HEK293 (cell line): ENCODE measurements at regions not wholly inside any gene's neighbourhood (a gene's known extent, or its start where the extent isn't known, plus 50 kb on each side); places are given as distances from the start of the nearest gene placed in this dataset.

Source experiments
- BCL11B ChIP-seq: fragments of 450-650 bp; formaldehyde crosslinking; IDR thresholded peaks from 2 replicates; pipeline ENCODE4 v1.5.1; 2016; ENCODE audit warnings: low read depth, missing biosample characterization, missing genetic modification characterization
- EGR2 ChIP-seq: fragments of 450-650 bp; formaldehyde crosslinking; IDR thresholded peaks from 2 replicates; pipeline ENCODE4 v1.5.1; 2016; ENCODE audit warnings: low read depth, missing biosample characterization, missing genetic modification characterization
- PRDM1 ChIP-seq: fragments of 450-650 bp; formaldehyde crosslinking; IDR thresholded peaks from 2 replicates; pipeline ENCODE4; 2016; ENCODE audit warnings: missing biosample characterization, missing genetic modification characterization
- ZFHX2 ChIP-seq: fragments of 450-650 bp; formaldehyde crosslinking; conservative IDR thresholded peaks from 2 replicates; pipeline ENCODE4 v1.5.1; 2016; ENCODE audit warnings: missing biosample characterization, missing genetic modification characterization
- ZFP41 ChIP-seq: fragments of 450-650 bp; formaldehyde crosslinking; IDR thresholded peaks from 2 replicates; pipeline ENCODE4 v1.5.1; 2016; ENCODE audit warnings: missing biosample characterization, missing genetic modification characterization, borderline replicate concordance
- ZNF10 ChIP-seq: fragments of 450-650 bp; formaldehyde crosslinking; IDR thresholded peaks from 2 replicates; pipeline ENCODE4 v1.5.1; 2017; ENCODE audit warnings: missing biosample characterization, missing genetic modification characterization
- ZNF133 ChIP-seq: fragments of 450-650 bp; formaldehyde crosslinking; IDR thresholded peaks from 2 replicates; pipeline ENCODE4 v1.5.1; 2016; ENCODE audit warnings: missing biosample characterization, missing genetic modification characterization
- ZSCAN16 ChIP-seq: fragments of 450-650 bp; formaldehyde crosslinking; IDR thresholded peaks from 2 replicates; pipeline ENCODE4 v1.5.1; 2016; ENCODE audit warnings: missing biosample characterization, missing genetic modification characterization
- TF ChIP-seq, protein P1 (sequence below): IDR thresholded peaks from 2 replicates; pipeline ENCODE4 v1.6.1; 2011; ENCODE audit warnings: mild to moderate bottlenecking, low read depth, low read length, borderline replicate concordance
- TF ChIP-seq, protein P2 (sequence below): fragments of 450-650 bp; formaldehyde crosslinking; IDR thresholded peaks from 2 replicates; pipeline ENCODE4 v1.5.1; 2016; ENCODE audit warnings: missing biosample characterization, missing genetic modification characterization
- TF ChIP-seq, protein P3 (sequence below): fragments of 450-650 bp; formaldehyde crosslinking; IDR thresholded peaks from 2 replicates; pipeline ENCODE4 v1.5.1; 2016; ENCODE audit warnings: missing biosample characterization, missing genetic modification characterization
- TF ChIP-seq, protein P4 (sequence below): fragments of 450-650 bp; formaldehyde crosslinking; IDR thresholded peaks from 2 replicates; pipeline ENCODE4 v1.5.1; 2016; ENCODE audit warnings: missing biosample characterization, missing genetic modification characterization

DNA sequence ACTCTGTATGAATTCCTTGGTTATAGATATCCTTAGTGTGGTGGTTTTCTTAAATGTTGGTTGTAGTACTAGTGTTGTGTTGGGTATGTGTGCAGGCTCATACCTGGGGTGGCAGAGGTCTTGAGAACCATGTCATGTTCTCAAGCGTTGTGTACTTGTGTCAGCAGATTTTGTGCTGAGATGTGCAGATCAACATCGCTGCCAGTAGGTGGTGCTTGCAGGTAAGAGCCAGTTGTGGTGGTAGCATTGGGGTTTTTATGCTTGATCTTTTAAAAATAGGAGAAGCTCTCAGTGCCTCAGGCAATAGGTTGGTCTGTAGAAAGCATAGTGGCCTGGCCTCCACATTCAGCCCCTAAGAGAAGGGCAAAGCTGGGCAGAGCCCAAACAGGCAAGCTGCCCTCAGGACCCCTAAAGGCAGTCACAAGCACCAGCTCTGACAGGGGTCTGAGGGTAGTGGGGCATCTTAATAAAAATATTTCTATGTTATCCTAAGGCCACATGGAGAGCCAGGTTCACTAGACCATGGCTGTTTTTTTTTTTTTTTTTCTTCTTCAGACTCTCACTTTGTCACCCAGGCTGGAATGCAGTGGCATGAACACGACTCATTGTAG is 164.0 kb downstream of the IL20RB start:
- no peak for TF ChIP-seq ZNF10 (tag by site-specific recombination)
- TF ChIP-seq ZNF133 (tag by site-specific recombination), result no peak
- no peak for TF ChIP-seq EGR2 (tag by site-specific recombination)
- no peak for TF ChIP-seq PRDM1 (tag by site-specific recombination)
- TF ChIP-seq ZSCAN16, result no peak
- TF ChIP-seq, protein P1, sequence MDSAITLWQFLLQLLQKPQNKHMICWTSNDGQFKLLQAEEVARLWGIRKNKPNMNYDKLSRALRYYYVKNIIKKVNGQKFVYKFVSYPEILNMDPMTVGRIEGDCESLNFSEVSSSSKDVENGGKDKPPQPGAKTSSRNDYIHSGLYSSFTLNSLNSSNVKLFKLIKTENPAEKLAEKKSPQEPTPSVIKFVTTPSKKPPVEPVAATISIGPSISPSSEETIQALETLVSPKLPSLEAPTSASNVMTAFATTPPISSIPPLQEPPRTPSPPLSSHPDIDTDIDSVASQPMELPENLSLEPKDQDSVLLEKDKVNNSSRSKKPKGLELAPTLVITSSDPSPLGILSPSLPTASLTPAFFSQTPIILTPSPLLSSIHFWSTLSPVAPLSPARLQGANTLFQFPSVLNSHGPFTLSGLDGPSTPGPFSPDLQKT, result no peak
- TF ChIP-seq, protein P2, sequence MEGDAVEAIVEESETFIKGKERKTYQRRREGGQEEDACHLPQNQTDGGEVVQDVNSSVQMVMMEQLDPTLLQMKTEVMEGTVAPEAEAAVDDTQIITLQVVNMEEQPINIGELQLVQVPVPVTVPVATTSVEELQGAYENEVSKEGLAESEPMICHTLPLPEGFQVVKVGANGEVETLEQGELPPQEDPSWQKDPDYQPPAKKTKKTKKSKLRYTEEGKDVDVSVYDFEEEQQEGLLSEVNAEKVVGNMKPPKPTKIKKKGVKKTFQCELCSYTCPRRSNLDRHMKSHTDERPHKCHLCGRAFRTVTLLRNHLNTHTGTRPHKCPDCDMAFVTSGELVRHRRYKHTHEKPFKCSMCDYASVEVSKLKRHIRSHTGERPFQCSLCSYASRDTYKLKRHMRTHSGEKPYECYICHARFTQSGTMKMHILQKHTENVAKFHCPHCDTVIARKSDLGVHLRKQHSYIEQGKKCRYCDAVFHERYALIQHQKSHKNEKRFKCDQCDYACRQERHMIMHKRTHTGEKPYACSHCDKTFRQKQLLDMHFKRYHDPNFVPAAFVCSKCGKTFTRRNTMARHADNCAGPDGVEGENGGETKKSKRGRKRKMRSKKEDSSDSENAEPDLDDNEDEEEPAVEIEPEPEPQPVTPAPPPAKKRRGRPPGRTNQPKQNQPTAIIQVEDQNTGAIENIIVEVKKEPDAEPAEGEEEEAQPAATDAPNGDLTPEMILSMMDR (tag by site-specific recombination), result no peak
- TF ChIP-seq, protein P3, sequence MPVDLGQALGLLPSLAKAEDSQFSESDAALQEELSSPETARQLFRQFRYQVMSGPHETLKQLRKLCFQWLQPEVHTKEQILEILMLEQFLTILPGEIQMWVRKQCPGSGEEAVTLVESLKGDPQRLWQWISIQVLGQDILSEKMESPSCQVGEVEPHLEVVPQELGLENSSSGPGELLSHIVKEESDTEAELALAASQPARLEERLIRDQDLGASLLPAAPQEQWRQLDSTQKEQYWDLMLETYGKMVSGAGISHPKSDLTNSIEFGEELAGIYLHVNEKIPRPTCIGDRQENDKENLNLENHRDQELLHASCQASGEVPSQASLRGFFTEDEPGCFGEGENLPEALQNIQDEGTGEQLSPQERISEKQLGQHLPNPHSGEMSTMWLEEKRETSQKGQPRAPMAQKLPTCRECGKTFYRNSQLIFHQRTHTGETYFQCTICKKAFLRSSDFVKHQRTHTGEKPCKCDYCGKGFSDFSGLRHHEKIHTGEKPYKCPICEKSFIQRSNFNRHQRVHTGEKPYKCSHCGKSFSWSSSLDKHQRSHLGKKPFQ (tag by site-specific recombination), result no peak
- TF ChIP-seq, protein P4, sequence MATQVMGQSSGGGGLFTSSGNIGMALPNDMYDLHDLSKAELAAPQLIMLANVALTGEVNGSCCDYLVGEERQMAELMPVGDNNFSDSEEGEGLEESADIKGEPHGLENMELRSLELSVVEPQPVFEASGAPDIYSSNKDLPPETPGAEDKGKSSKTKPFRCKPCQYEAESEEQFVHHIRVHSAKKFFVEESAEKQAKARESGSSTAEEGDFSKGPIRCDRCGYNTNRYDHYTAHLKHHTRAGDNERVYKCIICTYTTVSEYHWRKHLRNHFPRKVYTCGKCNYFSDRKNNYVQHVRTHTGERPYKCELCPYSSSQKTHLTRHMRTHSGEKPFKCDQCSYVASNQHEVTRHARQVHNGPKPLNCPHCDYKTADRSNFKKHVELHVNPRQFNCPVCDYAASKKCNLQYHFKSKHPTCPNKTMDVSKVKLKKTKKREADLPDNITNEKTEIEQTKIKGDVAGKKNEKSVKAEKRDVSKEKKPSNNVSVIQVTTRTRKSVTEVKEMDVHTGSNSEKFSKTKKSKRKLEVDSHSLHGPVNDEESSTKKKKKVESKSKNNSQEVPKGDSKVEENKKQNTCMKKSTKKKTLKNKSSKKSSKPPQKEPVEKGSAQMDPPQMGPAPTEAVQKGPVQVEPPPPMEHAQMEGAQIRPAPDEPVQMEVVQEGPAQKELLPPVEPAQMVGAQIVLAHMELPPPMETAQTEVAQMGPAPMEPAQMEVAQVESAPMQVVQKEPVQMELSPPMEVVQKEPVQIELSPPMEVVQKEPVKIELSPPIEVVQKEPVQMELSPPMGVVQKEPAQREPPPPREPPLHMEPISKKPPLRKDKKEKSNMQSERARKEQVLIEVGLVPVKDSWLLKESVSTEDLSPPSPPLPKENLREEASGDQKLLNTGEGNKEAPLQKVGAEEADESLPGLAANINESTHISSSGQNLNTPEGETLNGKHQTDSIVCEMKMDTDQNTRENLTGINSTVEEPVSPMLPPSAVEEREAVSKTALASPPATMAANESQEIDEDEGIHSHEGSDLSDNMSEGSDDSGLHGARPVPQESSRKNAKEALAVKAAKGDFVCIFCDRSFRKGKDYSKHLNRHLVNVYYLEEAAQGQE (tag by site-specific recombination), result no peak
- no peak for TF ChIP-seq BCL11B
- no peak for TF ChIP-seq ZFP41 (tag by site-specific recombination)
- TF ChIP-seq ZFHX2 (tag by site-specific recombination), result no peak
